Naive thymus-derived CD4-positive, alpha-beta T cell (primary cell): ENCODE measurements at regions not wholly inside any gene's neighbourhood (a gene's known extent, or its start where the extent isn't known, plus 50 kb on each side); places are given as distances from the start of the nearest gene placed in this dataset.

Source experiments
- ATAC-seq: fragments of 150-1000 bp; cut with Tn5 transposase; 2 replicates; pipeline ENCODE4 v1.10.0; 2021; ENCODE audit warnings: mild to moderate bottlenecking, moderate library complexity
- CTCF ChIA-PET: fragments of 350-600 bp; sonication (Branson Sonifier 250); formaldehyde crosslinking; loops from one replicate; lab custom pipeline; 2021; ENCODE audit warnings: antibody characterized with exemption; lab: Charles Lee
- POLR2A ChIA-PET: fragments of 350-600 bp; sonication (Branson Sonifier 250); formaldehyde crosslinking; loops from one replicate; lab custom pipeline; 2021; ENCODE audit warnings: antibody characterized with exemption, inconsistent platforms; lab: Charles Lee
- DNase-seq, 9 donors: peaks; one replicate each; pipeline versions ENCODE4 v3.0.0 to v3.0.0-alpha.2; 2020 to 2022; ENCODE audit warnings: mixed read lengths in 1 of 9
- H3K27ac ChIP-seq: one replicate; pipeline ENCODE4 v1.7.0; 2013; ENCODE audit warnings: mild to moderate bottlenecking, low read depth, low read length, moderate library complexity
- H3K27me3 ChIP-seq, 2 donors: one replicate each; pipeline ENCODE4 v1.7.0; 2013; ENCODE audit warnings: low read length in 2 of 2, mild to moderate bottlenecking in 2 of 2, moderate library complexity in 2 of 2; ENCODE audit not compliant: control insufficient read depth in 2 of 2, insufficient read depth in 2 of 2
- H3K36me3 ChIP-seq, 3 experiments: 1 replicate in 2 of 3; 2 replicates in 1 of 3; pipeline ENCODE4 v1.7.0; 2013; ENCODE audit warnings: low read length in 3 of 3, mild to moderate bottlenecking in 3 of 3, moderate library complexity in 1 of 3; ENCODE audit not compliant: insufficient read depth in 3 of 3, control insufficient read depth in 2 of 3
- H3K4me1 ChIP-seq, 2 donors: one replicate each; pipeline ENCODE4 v1.7.0; 2013; ENCODE audit warnings: low read length in 2 of 2, mild to moderate bottlenecking in 2 of 2, moderate library complexity in 1 of 2; ENCODE audit not compliant: control insufficient read depth in 2 of 2, insufficient read depth in 2 of 2
- H3K4me3 ChIP-seq: 2 replicates; pipeline ENCODE4 v1.7.0; 2013; ENCODE audit warnings: mild to moderate bottlenecking, low read length
- H3K9me3 ChIP-seq, 3 experiments: 1 replicate in 2 of 3; 2 replicates in 1 of 3; pipeline ENCODE4 v1.7.0; 2013; ENCODE audit warnings: low read length in 3 of 3; ENCODE audit not compliant: control insufficient read depth in 2 of 3
- H3K27ac Mint-ChIP-seq, 9 donors: one replicate each; pipeline ENCODE4 v1.8.0; 2020 to 2022; ENCODE audit warnings: mixed read lengths in 9 of 9, mild to moderate bottlenecking in 8 of 9, moderate library complexity in 5 of 9, inconsistent platforms in 2 of 9
- H3K27me3 Mint-ChIP-seq, 5 donors: one replicate each; pipeline ENCODE4 v1.8.0; 2021 to 2022; ENCODE audit warnings: mixed read lengths in 5 of 5, mild to moderate bottlenecking in 1 of 5
- H3K36me3 Mint-ChIP-seq, 5 donors: one replicate each; pipeline ENCODE4 v1.8.0; 2020 to 2022; ENCODE audit warnings: mixed read lengths in 5 of 5, mild to moderate bottlenecking in 3 of 5, inconsistent platforms in 1 of 5
- H3K4me1 Mint-ChIP-seq, 7 donors: one replicate each; pipeline ENCODE4 v1.8.0; 2020 to 2022; ENCODE audit warnings: mixed read lengths in 7 of 7, mild to moderate bottlenecking in 3 of 7, inconsistent platforms in 1 of 7
- H3K4me3 Mint-ChIP-seq, 10 donors: one replicate each; pipeline ENCODE4 v1.8.0; 2020 to 2022; ENCODE audit warnings: mild to moderate bottlenecking in 10 of 10, mixed read lengths in 10 of 10, moderate library complexity in 6 of 10, inconsistent platforms in 2 of 10
- H3K9me3 Mint-ChIP-seq, 11 donors: one replicate each; pipeline ENCODE4 v1.8.0; 2020 to 2022; ENCODE audit warnings: mixed read lengths in 11 of 11, mild to moderate bottlenecking in 4 of 11, inconsistent platforms in 1 of 11, moderate library complexity in 1 of 11
- intact Hi-C, 2 donors: fragments of 100-400 bp; cut with micrococcal nuclease; formaldehyde crosslinking; loops; one replicate each; pipeline ENCODE4 v1.15.1; 2023

- H3K36me3 ChIP-seq = no peaks in the 10 kb centered on the region
- H3K4me3 ChIP-seq = no peak overlapping the region
- POLR2A ChIA-PET = interaction anchor here (1.0 kb wide), 1 partner anchor 229 kb away, joined by 3 read pairs; no protein-coding TSS in a partner anchor
- no peak for DNase-seq
- intact Hi-C loops = no loop called here
- H3K9me3 Mint-ChIP-seq = peaks cover 0 to 6% (median 0%) of the 10 kb centered on the region in 11 donors
- H3K27ac ChIP-seq = no peak overlapping the region
- no peaks in the 10 kb centered on the region for H3K27me3 Mint-ChIP-seq
- peaks cover 10 to 55% (median 27%) of the 10 kb centered on the region in 7 donors for H3K4me1 Mint-ChIP-seq
- no peak for ATAC-seq
- H3K36me3 Mint-ChIP-seq = peaks cover 0 to 18% (median 0%) of the 10 kb centered on the region in 5 donors
- CTCF ChIA-PET = interaction anchor here (0.6 kb wide), 1 partner anchor 159 kb away, joined by 3 read pairs; no protein-coding TSS in a partner anchor
- H3K27ac Mint-ChIP-seq = peak overlapping the region in 3 of 9 donors; percentile 7 to 37 (median 31)
- peaks cover 0 to 4% of the 10 kb centered on the region in 2 donors for H3K4me1 ChIP-seq
- H3K4me3 Mint-ChIP-seq = no peak overlapping the region
- H3K27me3 ChIP-seq = no peaks in the 10 kb centered on the region
- H3K9me3 ChIP-seq = no peaks in the 10 kb centered on the region
These were observed 216.4 kb downstream of the SPP2 start for GRCh38 chr2:234266952-234267351.

GRCh38 chr2:234265206-234265605 is 214.7 kb downstream of the SPP2 start:
- ChIA-PET POLR2A (interaction anchor here (0.7 kb wide), 1 partner anchor 9 kb away, joined by 4 read pairs; no protein-coding TSS in a partner anchor), CTCF (no interaction called here)
- intact Hi-C loops = no loop called here
- H3K4me3 Mint-ChIP-seq = no peak overlapping the region
- no peak overlapping the region for H3K27ac Mint-ChIP-seq
- no peaks in the 10 kb centered on the region for H3K9me3 ChIP-seq
- ATAC-seq (no peak), DNase-seq (no peak)
- no peak overlapping the region for H3K4me3 ChIP-seq
- H3K9me3 Mint-ChIP-seq = peaks cover 0 to 6% (median 0%) of the 10 kb centered on the region in 11 donors
- no peaks in the 10 kb centered on the region for H3K27me3 Mint-ChIP-seq
- H3K36me3 Mint-ChIP-seq = peaks cover 0 to 20% (median 0%) of the 10 kb centered on the region in 5 donors
- peaks cover 6 to 41% (median 17%) of the 10 kb centered on the region in 7 donors for H3K4me1 Mint-ChIP-seq
- H3K27ac ChIP-seq = no peak overlapping the region
- H3K4me1 ChIP-seq = no peaks in the 10 kb centered on the region
- H3K36me3 ChIP-seq = no peaks in the 10 kb centered on the region
- no peaks in the 10 kb centered on the region for H3K27me3 ChIP-seq

GRCh38 chr2:234261736-234262135 is 211.2 kb downstream of the SPP2 start:
- Mint-ChIP-seq H3K4me3 (no peak overlapping the region), H3K27me3 (no peaks in the 10 kb centered on the region), H3K36me3 (peaks cover 0 to 17% (median 0%) of the 10 kb centered on the region in 5 donors), H3K4me1 (peaks cover 7 to 31% (median 16%) of the 10 kb centered on the region in 7 donors), H3K27ac (peak overlapping the region in 1 of 9 donors; percentile 4), H3K9me3 (peaks cover 0 to 9% (median 0%) of the 10 kb centered on the region in 11 donors)
- H3K4me1 ChIP-seq = no peaks in the 10 kb centered on the region
- no peak overlapping the region for H3K4me3 ChIP-seq
- no peaks in the 10 kb centered on the region for H3K36me3 ChIP-seq
- H3K27ac ChIP-seq = no peak overlapping the region
- H3K9me3 ChIP-seq = no peaks in the 10 kb centered on the region
- H3K27me3 ChIP-seq = no peaks in the 10 kb centered on the region
- CTCF ChIA-PET = no interaction called here
- ATAC-seq (no peak), DNase-seq (no peak)
- POLR2A ChIA-PET = no interaction called here
- intact Hi-C loops = no loop called here

- intact Hi-C loops = no loop called here
- POLR2A ChIA-PET = no interaction called here
- DNase-seq = no peak
These were observed 208.9 kb downstream of the SPP2 start for GRCh38 chr2:234259440-234259839.

GRCh38 chr2:234258562-234259141 is 208.2 kb downstream of the SPP2 start:
- Mint-ChIP-seq H3K4me1 (peaks cover 0 to 30% (median 20%) of the 10 kb centered on the region in 7 donors), H3K36me3 (peaks cover 0 to 17% (median 0%) of the 10 kb centered on the region in 5 donors), H3K27ac (peak overlapping the region in 1 of 9 donors; percentile 21), H3K4me3 (no peak overlapping the region), H3K27me3 (no peaks in the 10 kb centered on the region), H3K9me3 (peaks cover 0 to 9% (median 0%) of the 10 kb centered on the region in 11 donors)
- no peak overlapping the region for H3K4me3 ChIP-seq
- H3K36me3 ChIP-seq = no peaks in the 10 kb centered on the region
- no peak overlapping the region for H3K27ac ChIP-seq
- DNase-seq = no peak
- intact Hi-C loops = loop anchor here in 1 of 2 donors (1.0 kb wide), 1 partner anchor 123 kb away; no protein-coding TSS in a partner anchor
- ChIA-PET POLR2A (no interaction called here), CTCF (interaction anchor here (0.6 to 1.0 kb wide), 4 partner anchors 9 to 437 kb away, joined by 3 to 5 read pairs (median 4); no protein-coding TSS in a partner anchor)
- H3K9me3 ChIP-seq = no peaks in the 10 kb centered on the region
- no peaks in the 10 kb centered on the region for H3K27me3 ChIP-seq
- no peaks in the 10 kb centered on the region for H3K4me1 ChIP-seq
- ATAC-seq = no peak

More at GRCh38 chr2:234259440-234259839, 208.9 kb downstream of the SPP2 start:
- H3K36me3 ChIP-seq = no peaks in the 10 kb centered on the region
- H3K27ac ChIP-seq = no peak overlapping the region
- peak overlapping the region in 1 of 9 donors; percentile 44 for H3K27ac Mint-ChIP-seq
- no peaks in the 10 kb centered on the region for H3K9me3 ChIP-seq
- H3K4me1 ChIP-seq = no peaks in the 10 kb centered on the region
- H3K4me3 Mint-ChIP-seq = no peak overlapping the region
- no peaks in the 10 kb centered on the region for H3K27me3 Mint-ChIP-seq
- ATAC-seq = no peak
- H3K4me1 Mint-ChIP-seq = peaks cover 0 to 30% (median 20%) of the 10 kb centered on the region in 7 donors
- no peaks in the 10 kb centered on the region for H3K27me3 ChIP-seq
- CTCF ChIA-PET = no interaction called here
- H3K4me3 ChIP-seq = no peak overlapping the region
- peaks cover 0 to 9% (median 0%) of the 10 kb centered on the region in 11 donors for H3K9me3 Mint-ChIP-seq
- peaks cover 0 to 17% (median 0%) of the 10 kb centered on the region in 5 donors for H3K36me3 Mint-ChIP-seq

- ChIA-PET CTCF (interaction anchor here (0.6 to 1.0 kb wide), 3 partner anchors 10 to 437 kb away, joined by 3 to 4 read pairs (median 3); no protein-coding TSS in a partner anchor), POLR2A (no interaction called here)
- Histone ChIP-seq H3K27ac (no peak overlapping the region), H3K36me3 (no peaks in the 10 kb centered on the region), H3K27me3 (no peaks in the 10 kb centered on the region), H3K9me3 (no peaks in the 10 kb centered on the region), H3K4me3 (no peak overlapping the region), H3K4me1 (no peaks in the 10 kb centered on the region)
- Mint-ChIP-seq H3K9me3 (peaks cover 0 to 9% (median 0%) of the 10 kb centered on the region in 11 donors), H3K4me3 (no peak overlapping the region), H3K4me1 (peaks cover 0 to 30% (median 20%) of the 10 kb centered on the region in 7 donors), H3K27ac (peak overlapping the region in 1 of 9 donors; percentile 35), H3K36me3 (peaks cover 0 to 15% (median 0%) of the 10 kb centered on the region in 5 donors), H3K27me3 (no peaks in the 10 kb centered on the region)
- DNase-seq = peak in 1 of 9 donors; percentile 42
- intact Hi-C loops = loop anchor here in 1 of 2 donors (1.0 to 2.0 kb wide), 2 partner anchors 13 to 123 kb away; no protein-coding TSS in a partner anchor
- peak; percentile 34 for ATAC-seq
These were observed 207.5 kb downstream of the SPP2 start for GRCh38 chr2:234257859-234258561.
